ENCODE measurements at regions not wholly inside any gene's neighbourhood (a gene's known extent, or its start where the extent isn't known, plus 50 kb on each side); places are given as distances from the start of the nearest gene placed in this dataset.

- Histone ChIP-seq H3K36me3 (ENCODE audit: low read depth) (no peaks in the 10 kb centered on the region), H3K27ac (no peak overlapping the region), H3F3A (ENCODE audit: insufficient read depth) (no peaks in the 10 kb centered on the region), H3K9me2 (ENCODE audit: insufficient read depth) (no peaks in the 10 kb centered on the region; the same call in 1 of the 2 replicates), H3K9me3 (ENCODE audit: low read depth) (no peaks in the 10 kb centered on the region), H3K79me2 (ENCODE audit: insufficient read depth) (no peaks in the 10 kb centered on the region), H3K4me1 (ENCODE audit: insufficient read depth) (no peaks in the 10 kb centered on the region), H4K20me1 (ENCODE audit: insufficient read depth) (no peaks in the 10 kb centered on the region), H3K27me3 (replicated peaks; ENCODE audit: insufficient read depth) (no peaks in the 10 kb centered on the region), H3K4me2 (ENCODE audit: unreplicated experiment) (no peak overlapping the region), H3K4me3 (no peak overlapping the region), H3K9ac (no peak overlapping the region), H2AFZ (no peak overlapping the region)
- in situ Hi-C loops (cut with MboI): no loop called here
- no peak for DNase-seq
- WGBS, 2 experiments (ENCODE audit: low coverage in 1 of 2, low lambda C conversion rate in 2 of 2, missing lambda C conversion rate in 2 of 2): 66% methylated on average over 17 to 18 of the region's 18 CpGs
- no peak for TF ChIP-seq EZH2 (IDR thresholded peaks at IDR 0.05; ENCODE audit: insufficient read depth, poor library complexity, severe bottlenecking)
- TF ChIP-seq EZH2phosphoT487 (IDR thresholded peaks at IDR 0.05; ENCODE audit: insufficient read depth, low read depth): no peak
These were observed 272.1 kb upstream of the DEFB115 start for GRCh38 chr20:30985386-30985785.

Small RNA genes in the stretch of these regions (small RNA-seq; reads per million reads assigned to genes)
- gene RNA5SP528 (ENCODE audit: low read depth, low replicate concordance): 0.19 reads per million
